Pancreas (tissue), 10 donors: ENCODE measurements at regions not wholly inside any gene's neighbourhood (a gene's known extent, or its start where the extent isn't known, plus 50 kb on each side); places are given as distances from the start of the nearest gene placed in this dataset.

Experiments used
- ATAC-seq, 4 donors: fragments of 200-7000 bp; cut with Tn5 transposase; one replicate each; pipeline versions ENCODE4 v1.8.0 to v1.9.1; 2020; ENCODE audit warnings: mild to moderate bottlenecking in 4 of 4, moderate library complexity in 4 of 4
- DNase-seq, 6 donors: peaks; one replicate each; pipeline ENCODE4 v3.0.0-alpha.2; 2020
- FAIRE-seq: peaks from 2 replicates; lab custom pipeline; 2012; peaks lifted over from hg19 to GRCh38; lab: Jason Lieb, UNC
- H3K27ac ChIP-seq, 4 donors: fragments of 200-600 bp; sonication (generic); 1 replicate in 3 of 4; 2 replicates in 1 of 4; pipeline versions ENCODE4 v1.5.0 to v1.8.0; 2020
- H3K27me3 ChIP-seq, 4 donors: fragments of 200-600 bp; one replicate each; pipeline ENCODE4 v1.8.0; 2021
- H3K36me3 ChIP-seq, 3 donors: fragments of 200-600 bp; sonication (generic) in 1 of 3; one replicate each; pipeline versions ENCODE4 v1.5.0 to v1.8.0; 2020 to 2021
- H3K4me1 ChIP-seq, 3 donors: fragments of 200-600 bp; one replicate each; pipeline ENCODE4 v1.8.0; 2021
- H3K4me3 ChIP-seq, 4 donors: fragments of 200-600 bp; sonication (generic) in 2 of 4; one replicate each; pipeline versions ENCODE4 v1.5.0 to v1.8.0; 2020 to 2021
- H3K9me3 ChIP-seq, 4 donors: fragments of 200-600 bp; one replicate each; pipeline ENCODE4 v1.8.0; 2021
- CTCF ChIP-seq, 4 donors: fragments of 200-600 bp; sonication (generic) in 3 of 4; IDR thresholded peaks; one replicate each; pipeline versions ENCODE4 v1.5.0 to v1.8.0; 2021; ENCODE audit warnings: antibody characterized with exemption in 4 of 4
- WGBS, 2 donors: extraction: QIAGEN DNeasy Blood & Tissue Kit; methylation state at CpG; one replicate each; pipeline ENCODE4 v1.1.7; 2013; 5-methylcytosine and 5-hydroxymethylcytosine counted together
- intact Hi-C, 3 donors: fragments of 100-400 bp; cut with DNase I; formaldehyde crosslinking; loops; one replicate each; pipeline versions ENCODE4 v1.11.1 to v1.14.2; 2022
- donor health status: healthy with polysubstance abuse.
- donor health status: DM: no; HTN: no; CAD: no; lungs with moderate emphysema.
- donor health status: DM: no; HTN: no; CAD: no.
- donor health status: control.
- donor health status: control.
- donor health status: Bipolar disorder and iron deficiency.
- donor health status: DM: yes; HTN: yes; CAD: no.
- donor health status: DM: no; HTN: no; CAD: no.
- donor health status: DM: no; HTN: no; CAD: no.
- donor health status: DM: yes; HTN: yes; CAD: no.

- Histone ChIP-seq H3K36me3 (no peaks in the 10 kb centered on the region), H3K4me3 (no peak overlapping the region), H3K27ac (no peak overlapping the region), H3K27me3 (no peaks in the 10 kb centered on the region), H3K4me1 (no peaks in the 10 kb centered on the region), H3K9me3 (no peaks in the 10 kb centered on the region)
- no peak for DNase-seq
- no peak for TF ChIP-seq CTCF (IDR thresholded peaks at IDR 0.05)
- no peak for ATAC-seq
- no peak for FAIRE-seq
- intact Hi-C loops, result no loop called here
Measured at GRCh38 chr15:57875347-57875746, 168.8 kb downstream of the POLR2M start.

DNA sequence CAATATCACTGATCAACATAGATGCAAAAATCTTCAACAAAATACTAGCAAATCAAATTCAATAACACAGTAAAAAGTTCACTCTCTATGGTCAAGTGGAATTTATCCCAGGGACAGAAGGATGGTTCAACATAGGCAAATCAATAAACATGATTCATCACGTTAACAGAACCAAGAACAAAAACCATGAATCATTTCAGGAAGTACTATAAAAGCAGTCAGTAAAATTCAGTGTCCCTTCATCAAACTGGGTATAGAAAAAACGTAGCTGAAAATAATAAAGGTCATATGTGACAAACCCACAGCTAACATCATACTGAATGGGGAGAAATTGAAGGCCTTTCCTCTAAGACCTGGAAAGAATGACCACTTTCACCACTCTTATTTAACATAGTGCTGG lies 172.1 kb downstream of the POLR2M start:
- Histone ChIP-seq H3K36me3 (no peaks in the 10 kb centered on the region), H3K4me3 (no peak overlapping the region), H3K27ac (no peak overlapping the region), H3K9me3 (no peaks in the 10 kb centered on the region), H3K27me3 (no peaks in the 10 kb centered on the region), H3K4me1 (no peaks in the 10 kb centered on the region)
- ATAC-seq (peak in 1 of 4 donors; percentile 29), DNase-seq (no peak), FAIRE-seq (no peak)
- TF ChIP-seq CTCF (IDR thresholded peaks at IDR 0.05), result no peak
- WGBS, 2 donors, result 28 to 37% methylated on average over 2 of the region's 2 CpGs
- intact Hi-C loops, result no loop called here

GRCh38 chr15:57881361-57881760 lies 174.8 kb downstream of the POLR2M start:
- DNase-seq (no peak), FAIRE-seq (no peak), ATAC-seq (no peak)
- no peak for TF ChIP-seq CTCF (IDR thresholded peaks at IDR 0.05)
- H3K27me3 ChIP-seq, result no peaks in the 10 kb centered on the region
- WGBS, 2 donors, result 89 to 94% methylated on average over 3 of the region's 3 CpGs
- no peaks in the 10 kb centered on the region for H3K36me3 ChIP-seq
- intact Hi-C loops, result no loop called here
- no peak overlapping the region for H3K4me3 ChIP-seq
- no peaks in the 10 kb centered on the region for H3K9me3 ChIP-seq
- H3K27ac ChIP-seq, result no peak overlapping the region
- H3K4me1 ChIP-seq, result no peaks in the 10 kb centered on the region

DNA sequence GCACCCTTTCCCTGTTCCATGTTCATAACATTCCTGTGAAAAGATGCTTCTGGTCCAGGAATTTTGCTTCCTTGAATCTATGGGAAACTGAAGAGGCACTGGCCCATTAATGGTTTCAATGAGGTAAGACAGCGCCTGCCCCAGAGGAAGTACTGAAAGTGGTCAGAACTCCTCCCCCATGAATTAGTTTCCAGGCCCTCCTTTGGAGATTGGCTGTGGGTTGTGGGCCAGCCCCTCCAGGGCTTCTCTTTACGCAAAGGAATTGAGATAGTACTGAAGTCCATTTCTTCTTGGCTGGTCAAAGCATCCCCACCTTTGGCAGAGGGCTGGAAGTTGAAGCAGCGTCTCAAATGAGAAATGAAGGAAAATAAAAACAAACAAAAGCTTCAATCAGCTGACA lies 175.5 kb downstream of the POLR2M start:
- Histone ChIP-seq H3K4me3 (no peak overlapping the region), H3K36me3 (no peaks in the 10 kb centered on the region), H3K9me3 (no peaks in the 10 kb centered on the region), H3K27me3 (no peaks in the 10 kb centered on the region), H3K27ac (no peak overlapping the region), H3K4me1 (no peaks in the 10 kb centered on the region)
- TF ChIP-seq CTCF (IDR thresholded peaks at IDR 0.05), result no peak
- no peak for FAIRE-seq
- DNase-seq, result no peak
- intact Hi-C loops, result no loop called here
- ATAC-seq, result no peak
- 86% methylated on average over 3 of the region's 3 CpGs for WGBS, 2 donors

DNA sequence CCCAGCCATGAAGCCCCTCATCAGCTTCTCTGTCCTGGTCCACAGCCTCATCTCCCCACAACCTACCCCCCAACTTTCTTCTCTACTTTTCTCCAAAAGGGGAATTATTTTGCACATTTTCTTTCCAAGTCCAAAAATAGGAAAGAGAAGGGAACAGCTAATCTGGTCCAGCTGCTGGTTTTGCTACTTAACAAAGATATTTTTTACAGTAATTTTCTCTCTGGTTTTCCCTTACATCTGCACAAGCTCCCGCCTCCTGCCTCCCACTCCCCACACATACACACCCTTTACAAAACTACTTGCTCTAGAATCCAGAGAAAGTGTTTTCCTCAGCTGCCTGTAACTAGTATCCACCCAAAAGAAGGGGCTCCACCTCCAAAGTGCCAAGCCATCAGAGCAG lies 177.2 kb downstream of the POLR2M start:
- FAIRE-seq, result no peak

More for the DNA sequence above, 177.2 kb downstream of the POLR2M start:
- no peaks in the 10 kb centered on the region for H3K9me3 ChIP-seq
- H3K27ac ChIP-seq, result no peak overlapping the region
- intact Hi-C loops, result no loop called here
- H3K36me3 ChIP-seq, result no peaks in the 10 kb centered on the region
- no peak overlapping the region for H3K4me3 ChIP-seq
- ATAC-seq (no peak), DNase-seq (no peak)
- TF ChIP-seq CTCF (IDR thresholded peaks at IDR 0.05), result no peak
- WGBS, 2 donors, result 85 to 88% methylated on average over 1 of the region's 1 CpG
- no peaks in the 10 kb centered on the region for H3K27me3 ChIP-seq
- H3K4me1 ChIP-seq, result no peaks in the 10 kb centered on the region
